ENCODE measurements at regions not wholly inside any gene's neighbourhood (a gene's known extent, or its start where the extent isn't known, plus 50 kb on each side); places are given as distances from the start of the nearest gene placed in this dataset.

GRCh38 chr3:81898336-81898735 lies 136.9 kb upstream of the GBE1 start:
- Histone ChIP-seq H3K9me3 (no peaks in the 10 kb centered on the region), H3K4me3 (no peak overlapping the region), H3K27me3 (no peaks in the 10 kb centered on the region), H3K27ac (no peak overlapping the region), H3K36me3 (no peaks in the 10 kb centered on the region), H3K4me1 (no peaks in the 10 kb centered on the region)
- TF ChIP-seq CTCF (IDR thresholded peaks at IDR 0.05) = no peak
- intact Hi-C loops (cut with DNase I) = no loop called here
- DNase-seq = no peak
- ATAC-seq = no peak

- H3K27ac ChIP-seq = no peak overlapping the region
Observed at GRCh38 chr3:81894598-81894997, 133.2 kb upstream of the GBE1 start.

GRCh38 chr3:81891055-81891895 lies 129.8 kb upstream of the GBE1 start:
- DNase-seq (no peak), ATAC-seq (no peak)
- Histone ChIP-seq H3K4me3 (no peak overlapping the region), H3K27me3 (no peaks in the 10 kb centered on the region), H3K9me3 (no peaks in the 10 kb centered on the region), H3K27ac (no peak overlapping the region), H3K36me3 (no peaks in the 10 kb centered on the region), H3K4me1 (no peaks in the 10 kb centered on the region)
- no peak for TF ChIP-seq CTCF (IDR thresholded peaks at IDR 0.05)
- intact Hi-C loops (cut with DNase I) = no loop called here

More at GRCh38 chr3:81894598-81894997, 133.2 kb upstream of the GBE1 start:
- Histone ChIP-seq H3K36me3 (no peaks in the 10 kb centered on the region), H3K4me1 (no peaks in the 10 kb centered on the region), H3K4me3 (no peak overlapping the region), H3K27me3 (no peaks in the 10 kb centered on the region), H3K9me3 (no peaks in the 10 kb centered on the region)
- ATAC-seq (no peak), DNase-seq (no peak)
- no peak for TF ChIP-seq CTCF (IDR thresholded peaks at IDR 0.05)
- intact Hi-C loops (cut with DNase I) = no loop called here

GRCh38 chr3:81888914-81889557 lies 127.6 kb upstream of the GBE1 start:
- no peaks in the 10 kb centered on the region for H3K4me1 ChIP-seq
- ATAC-seq (no peak), DNase-seq (no peak)
- no peaks in the 10 kb centered on the region for H3K36me3 ChIP-seq
- TF ChIP-seq CTCF (IDR thresholded peaks at IDR 0.05) = no peak
- H3K4me3 ChIP-seq = no peak overlapping the region
- intact Hi-C loops (cut with DNase I) = no loop called here
- H3K27ac ChIP-seq = no peak overlapping the region
- H3K9me3 ChIP-seq = no peaks in the 10 kb centered on the region
- H3K27me3 ChIP-seq = no peaks in the 10 kb centered on the region

- TF ChIP-seq CTCF (IDR thresholded peaks at IDR 0.05) = no peak
- Histone ChIP-seq H3K9me3 (no peaks in the 10 kb centered on the region), H3K4me1 (no peaks in the 10 kb centered on the region), H3K27ac (no peak overlapping the region), H3K27me3 (no peaks in the 10 kb centered on the region), H3K36me3 (no peaks in the 10 kb centered on the region), H3K4me3 (no peak overlapping the region)
- intact Hi-C loops (cut with DNase I) = no loop called here
- no peak for DNase-seq
- ATAC-seq = no peak
Observed at GRCh38 chr3:81887448-81887847, 126.0 kb upstream of the GBE1 start.
